ENCODE measurements at regions not wholly inside any gene's neighbourhood (a gene's known extent, or its start where the extent isn't known, plus 50 kb on each side); places are given as distances from the start of the nearest gene placed in this dataset.

DNA sequence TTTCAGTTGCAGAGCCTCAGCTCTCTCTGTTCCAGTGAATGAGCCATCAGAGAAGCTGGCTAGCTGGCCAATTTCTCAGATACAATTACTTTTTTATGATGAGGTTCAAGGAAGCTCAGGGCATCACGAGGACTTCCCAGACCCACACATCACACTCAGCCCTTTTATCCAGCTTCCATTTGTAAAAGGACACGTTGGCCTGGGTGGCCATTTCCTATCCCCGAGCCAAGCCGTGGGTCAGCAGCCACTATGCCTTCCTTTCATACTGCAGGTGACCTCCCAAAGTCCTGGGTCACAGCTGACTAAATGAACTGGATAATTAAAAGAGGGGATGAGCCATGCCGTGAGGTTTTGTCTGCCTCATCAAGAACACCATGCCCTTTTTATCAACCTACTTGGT lies 236.9 kb upstream of the PPARGC1A start:
- DNase-seq (ENCODE audit: low read depth in 2 of 2): no peak
- H3K4me3 ChIP-seq (replicated peaks in 1 of 2; ENCODE audit: low read depth in 2 of 2, low read length in 2 of 2): no peak overlapping the region
- TF ChIP-seq, protein P1, sequence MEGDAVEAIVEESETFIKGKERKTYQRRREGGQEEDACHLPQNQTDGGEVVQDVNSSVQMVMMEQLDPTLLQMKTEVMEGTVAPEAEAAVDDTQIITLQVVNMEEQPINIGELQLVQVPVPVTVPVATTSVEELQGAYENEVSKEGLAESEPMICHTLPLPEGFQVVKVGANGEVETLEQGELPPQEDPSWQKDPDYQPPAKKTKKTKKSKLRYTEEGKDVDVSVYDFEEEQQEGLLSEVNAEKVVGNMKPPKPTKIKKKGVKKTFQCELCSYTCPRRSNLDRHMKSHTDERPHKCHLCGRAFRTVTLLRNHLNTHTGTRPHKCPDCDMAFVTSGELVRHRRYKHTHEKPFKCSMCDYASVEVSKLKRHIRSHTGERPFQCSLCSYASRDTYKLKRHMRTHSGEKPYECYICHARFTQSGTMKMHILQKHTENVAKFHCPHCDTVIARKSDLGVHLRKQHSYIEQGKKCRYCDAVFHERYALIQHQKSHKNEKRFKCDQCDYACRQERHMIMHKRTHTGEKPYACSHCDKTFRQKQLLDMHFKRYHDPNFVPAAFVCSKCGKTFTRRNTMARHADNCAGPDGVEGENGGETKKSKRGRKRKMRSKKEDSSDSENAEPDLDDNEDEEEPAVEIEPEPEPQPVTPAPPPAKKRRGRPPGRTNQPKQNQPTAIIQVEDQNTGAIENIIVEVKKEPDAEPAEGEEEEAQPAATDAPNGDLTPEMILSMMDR (IDR thresholded peaks at IDR 0.05; ENCODE audit: low read depth, low read length): no peak

DNA sequence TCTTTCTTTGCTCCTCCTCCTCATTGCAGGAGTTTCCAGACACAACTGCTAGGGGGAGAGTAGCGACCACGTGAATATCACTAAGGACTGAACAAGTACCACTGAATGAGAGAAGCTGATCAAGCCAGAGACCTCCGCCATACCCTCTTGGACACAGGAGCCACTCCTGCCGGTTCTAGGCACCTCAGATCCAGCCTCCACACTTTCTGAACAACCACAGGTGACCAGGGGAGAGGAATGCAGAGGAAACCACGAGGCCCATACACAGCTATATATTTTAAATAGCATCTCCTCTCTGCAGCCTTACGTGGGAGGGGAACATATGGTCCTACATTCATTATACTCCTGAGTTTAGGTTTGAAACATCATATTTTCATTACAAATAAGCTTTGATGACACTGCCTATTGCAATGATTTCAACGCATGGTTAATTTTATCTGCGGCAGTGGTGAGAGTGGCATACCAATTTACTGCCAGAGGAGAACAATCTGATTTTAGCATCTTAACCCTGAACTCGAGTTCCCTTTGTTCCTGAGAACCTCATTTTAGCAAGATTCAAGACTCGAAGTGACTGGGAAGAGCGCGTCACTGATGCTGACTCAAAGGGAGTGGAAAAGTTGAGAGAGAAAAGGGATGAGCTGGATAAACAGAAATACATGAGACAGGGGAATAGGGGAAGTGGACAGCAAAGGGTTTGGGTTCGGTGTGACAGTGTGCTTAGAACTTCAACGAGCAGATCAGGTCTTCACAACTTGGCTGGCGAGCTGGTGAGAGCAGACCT lies 231.7 kb upstream of the PPARGC1A start:
- peak; percentile 14 to 48 for DNase-seq (ENCODE audit: low read depth in 2 of 2)
- TF ChIP-seq, protein P1 (IDR thresholded peaks at IDR 0.05; ENCODE audit: low read depth, low read length): no peak
- H3K4me3 ChIP-seq (replicated peaks in 1 of 2; ENCODE audit: low read depth in 2 of 2, low read length in 2 of 2): no peak overlapping the region

DNA sequence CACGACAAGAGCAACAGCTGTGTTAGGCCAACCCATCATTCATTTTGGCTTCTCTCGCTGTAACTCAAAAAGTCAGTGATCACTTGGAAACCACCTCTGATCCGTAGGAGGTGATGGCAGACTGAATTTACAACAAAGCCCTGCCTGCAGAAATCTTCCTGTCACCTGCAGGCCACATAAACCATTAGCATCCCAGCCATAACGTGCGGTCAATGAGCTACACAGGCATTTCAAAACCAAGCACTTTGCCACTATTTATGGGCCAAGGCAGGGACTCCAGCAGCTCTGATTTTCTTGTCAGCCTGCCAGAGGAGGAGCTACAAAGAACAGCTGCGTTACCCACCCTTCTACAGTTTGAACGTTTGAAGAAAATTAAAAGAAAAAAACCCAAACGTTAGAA lies 228.1 kb upstream of the PPARGC1A start:
- no peak overlapping the region for H3K4me3 ChIP-seq (replicated peaks in 1 of 2; ENCODE audit: low read depth in 2 of 2, low read length in 2 of 2)
- DNase-seq (ENCODE audit: low read depth in 2 of 2): peak in 1 of 2 donors; percentile 16
- TF ChIP-seq, protein P1 (IDR thresholded peaks at IDR 0.05; ENCODE audit: low read depth, low read length): no peak

DNA sequence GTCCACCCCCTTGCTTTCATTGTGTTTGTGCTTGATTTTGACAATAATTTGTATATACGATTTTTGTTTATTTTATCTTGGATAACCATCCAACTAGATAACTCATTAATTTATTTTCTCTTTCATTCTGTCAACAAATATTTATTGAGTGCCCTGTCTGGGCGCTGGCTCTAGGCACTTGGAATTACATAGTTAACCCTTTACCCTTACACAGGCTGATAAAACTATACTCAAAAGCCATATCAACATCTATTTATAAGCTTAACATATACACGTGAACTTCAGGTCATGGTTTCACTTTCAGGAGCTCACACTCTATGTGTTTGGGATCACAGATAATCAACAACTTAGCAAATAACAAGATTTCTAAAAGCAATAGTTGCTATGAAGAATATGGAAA lies 226.3 kb upstream of the PPARGC1A start:
- H3K4me3 ChIP-seq (replicated peaks in 1 of 2; ENCODE audit: low read depth in 2 of 2, low read length in 2 of 2): no peak overlapping the region
- TF ChIP-seq, protein P1 (IDR thresholded peaks at IDR 0.05; ENCODE audit: low read depth, low read length): no peak
- DNase-seq (ENCODE audit: low read depth in 2 of 2): no peak

DNA sequence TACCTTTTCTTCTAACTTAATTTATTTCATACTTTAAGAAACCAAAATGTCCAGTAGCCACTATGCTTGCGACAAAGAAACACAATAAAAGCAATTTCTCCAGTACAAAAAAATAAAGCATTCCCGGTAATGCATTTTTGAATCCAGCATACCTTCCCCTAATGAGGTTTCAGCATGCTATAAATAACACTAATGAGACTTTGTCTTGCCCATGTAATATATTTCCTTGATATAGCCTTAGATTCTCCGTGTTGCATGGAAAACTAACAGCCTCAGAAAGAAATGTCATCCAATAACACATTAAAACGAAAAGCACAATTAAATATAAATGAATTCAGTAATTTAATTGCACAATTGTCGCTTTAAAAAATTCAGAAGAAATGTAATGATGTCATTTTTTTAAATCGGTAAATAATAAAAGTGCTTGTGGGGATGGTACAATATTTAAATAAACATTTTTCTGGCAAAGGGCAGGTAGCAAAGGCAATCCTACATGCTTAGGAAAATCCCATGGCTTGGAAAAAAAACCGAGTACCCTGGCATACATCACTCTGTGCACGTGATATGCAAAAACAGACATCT lies 225.2 kb upstream of the PPARGC1A start:
- no peak for DNase-seq (ENCODE audit: low read depth in 2 of 2)
- TF ChIP-seq, protein P1 (IDR thresholded peaks at IDR 0.05; ENCODE audit: low read depth, low read length): no peak

DNA sequence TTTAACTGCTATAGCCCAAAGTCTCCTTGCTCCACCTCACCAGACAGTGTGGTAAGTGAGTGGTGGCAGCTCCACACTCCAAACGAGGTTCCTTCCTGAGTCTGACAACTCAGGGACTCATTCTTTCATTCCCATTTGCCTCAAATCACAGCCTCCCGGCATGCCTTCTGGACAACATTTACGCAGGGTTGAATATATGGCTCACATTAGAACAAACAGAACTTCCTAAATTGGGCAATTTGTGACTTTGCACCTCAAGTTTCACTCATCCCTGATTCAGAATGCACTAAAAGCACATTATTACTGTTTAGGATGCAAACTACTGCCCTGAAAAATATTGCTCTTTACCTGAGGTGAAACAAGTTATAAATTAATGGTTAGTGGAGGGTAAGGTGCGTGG lies 224.6 kb upstream of the PPARGC1A start:
- no peak for DNase-seq (ENCODE audit: low read depth in 2 of 2)
- TF ChIP-seq, protein P1 (IDR thresholded peaks at IDR 0.05; ENCODE audit: low read depth, low read length): no peak
- H3K4me3 ChIP-seq (replicated peaks in 1 of 2; ENCODE audit: low read depth in 2 of 2, low read length in 2 of 2): no peak overlapping the region

More for the DNA sequence above, 225.2 kb upstream of the PPARGC1A start:
- H3K4me3 ChIP-seq (replicated peaks in 1 of 2; ENCODE audit: low read depth in 2 of 2, low read length in 2 of 2): no peak overlapping the region

Data from cardiac fibroblast (primary cell).